RPMI8226 (cell line): ENCODE measurements at regions not wholly inside any gene's neighbourhood (a gene's known extent, or its start where the extent isn't known, plus 50 kb on each side); places are given as distances from the start of the nearest gene placed in this dataset.
"Not testable (repeated sequence)": the region's sequence is repeated elsewhere in the genome, so short reads cannot be mapped to it uniquely, and the experiment has no call there.

Experiments
- DNase-seq: peaks from one replicate; pipeline ENCODE4 v3.0.0-alpha.2; 2015

DNA sequence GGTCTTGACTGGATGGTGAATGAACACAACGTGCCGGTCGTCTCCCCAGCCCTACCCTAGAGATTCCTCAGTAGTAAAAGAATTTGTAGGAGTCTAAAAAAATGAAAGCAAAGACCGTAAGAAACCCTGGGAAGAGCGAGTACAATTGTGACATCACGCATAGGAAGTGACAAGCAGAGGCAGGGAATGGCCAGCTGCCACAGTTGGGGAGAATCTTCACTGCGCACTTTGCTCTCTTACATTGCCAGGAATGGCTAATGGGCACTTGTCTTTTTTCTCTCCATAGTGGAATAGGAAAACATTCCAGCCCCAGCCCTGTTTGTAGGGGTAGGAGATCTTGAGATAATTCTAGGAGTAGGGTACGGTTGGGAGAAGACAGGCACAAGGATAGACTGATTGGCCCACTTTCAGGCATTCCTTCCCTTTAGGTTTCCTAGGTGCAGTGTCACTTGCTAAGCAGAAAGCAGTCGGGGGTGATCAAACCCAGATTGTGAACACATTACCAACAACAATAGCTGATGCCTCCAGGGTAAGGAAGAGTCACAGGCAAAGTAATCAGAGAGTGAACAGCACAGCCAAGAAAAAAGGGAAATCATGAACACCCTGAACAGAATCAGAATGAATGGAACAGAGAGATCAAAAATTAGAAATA, 302.7 kb downstream of the MAN2A1 start:
- no peak for DNase-seq

DNA sequence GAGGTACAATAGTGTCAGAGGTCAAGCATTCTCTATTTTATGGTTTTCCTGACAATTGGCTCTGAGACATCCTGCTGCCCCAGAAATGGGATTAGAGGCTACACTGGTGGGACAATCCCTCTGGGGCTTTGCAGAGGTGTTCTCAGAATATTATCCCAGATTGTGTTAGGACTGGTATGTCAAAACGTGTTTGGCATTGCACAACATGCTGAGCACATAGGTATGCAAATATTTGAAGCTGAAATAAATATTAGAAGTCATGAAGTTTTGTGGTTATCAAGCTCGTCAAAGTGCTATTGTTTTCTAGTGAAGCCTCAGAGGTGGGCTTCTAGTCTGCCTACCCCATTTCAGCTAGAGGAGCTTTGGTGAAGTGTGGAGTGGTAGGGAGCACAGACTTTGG, 304.4 kb downstream of the MAN2A1 start:
- no peak for DNase-seq

DNA sequence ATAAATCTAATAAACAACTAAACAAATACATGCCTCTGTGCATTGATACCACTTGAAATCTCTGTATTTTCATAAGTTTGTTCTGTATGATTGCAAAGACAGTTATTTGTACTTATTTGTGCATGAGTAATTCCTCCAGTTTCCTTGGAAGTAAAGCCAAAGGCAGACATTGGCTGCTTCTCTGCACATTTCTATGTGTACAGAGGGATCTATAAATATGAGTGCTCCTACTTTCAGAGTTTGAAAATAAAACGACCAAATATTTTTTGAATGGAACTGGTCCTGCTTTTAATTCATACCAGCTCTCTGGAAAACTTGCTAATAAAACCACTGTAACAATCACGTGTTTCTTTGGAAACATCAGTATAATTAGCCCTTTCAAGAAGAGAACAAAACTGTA, 306.5 kb downstream of the MAN2A1 start:
- no peak for DNase-seq

DNA sequence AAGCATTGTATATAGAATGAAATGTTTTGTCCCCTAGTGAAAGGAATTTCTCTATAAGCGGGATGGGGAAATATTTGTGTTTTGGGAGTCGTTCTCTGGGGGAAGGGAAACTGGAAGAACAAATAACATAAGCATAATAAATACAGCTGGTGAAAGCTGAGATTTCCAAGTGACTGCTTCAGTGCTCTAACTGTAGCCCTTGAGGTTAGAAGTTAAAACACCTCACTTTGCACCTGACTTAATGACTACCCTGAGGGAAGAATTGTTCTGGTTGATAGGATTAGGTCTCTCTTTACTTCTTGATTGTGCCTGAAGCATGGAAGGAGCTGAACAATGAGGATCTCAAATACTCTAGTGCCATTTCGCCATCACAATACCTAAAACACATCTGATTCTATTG, 307.4 kb downstream of the MAN2A1 start:
- DNase-seq = no peak

DNA sequence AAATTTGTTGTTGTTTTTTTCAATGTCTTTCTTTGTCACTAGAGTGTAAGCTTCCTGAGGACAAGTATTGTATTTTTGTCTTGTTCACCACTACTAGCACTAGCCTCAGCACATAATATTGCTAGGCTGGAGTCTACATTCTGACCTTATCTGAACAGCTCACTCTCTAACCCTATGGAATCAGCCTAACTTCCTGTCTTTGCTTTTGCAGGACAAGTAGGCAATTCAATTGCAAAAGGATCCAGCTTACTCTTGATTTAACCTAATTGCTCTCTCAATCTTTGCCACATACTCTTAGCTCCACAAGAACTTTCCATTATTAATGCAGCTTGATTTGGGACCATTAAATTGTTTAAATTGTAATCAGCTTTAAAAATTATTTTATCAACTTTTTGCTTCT, 308.5 kb downstream of the MAN2A1 start:
- no peak for DNase-seq

DNA sequence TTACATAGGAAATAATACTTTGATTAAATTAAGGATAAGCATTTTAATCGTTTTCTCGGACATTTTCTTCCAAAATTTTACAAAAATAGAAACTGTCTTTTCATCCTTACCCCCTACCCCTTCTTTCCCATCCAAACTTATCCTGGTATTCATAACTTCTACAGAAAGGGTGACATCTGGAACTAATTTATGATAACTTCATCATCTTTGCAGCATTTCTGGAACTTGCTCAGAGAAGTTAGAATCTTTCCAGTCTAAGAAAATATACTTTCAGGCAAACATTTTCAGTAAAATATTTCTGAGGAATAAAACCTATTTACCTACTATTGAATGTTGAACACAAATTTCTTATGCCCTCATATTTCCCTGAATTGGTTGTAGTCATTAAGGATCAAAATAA, 309.0 kb downstream of the MAN2A1 start:
- no peak for DNase-seq

DNA sequence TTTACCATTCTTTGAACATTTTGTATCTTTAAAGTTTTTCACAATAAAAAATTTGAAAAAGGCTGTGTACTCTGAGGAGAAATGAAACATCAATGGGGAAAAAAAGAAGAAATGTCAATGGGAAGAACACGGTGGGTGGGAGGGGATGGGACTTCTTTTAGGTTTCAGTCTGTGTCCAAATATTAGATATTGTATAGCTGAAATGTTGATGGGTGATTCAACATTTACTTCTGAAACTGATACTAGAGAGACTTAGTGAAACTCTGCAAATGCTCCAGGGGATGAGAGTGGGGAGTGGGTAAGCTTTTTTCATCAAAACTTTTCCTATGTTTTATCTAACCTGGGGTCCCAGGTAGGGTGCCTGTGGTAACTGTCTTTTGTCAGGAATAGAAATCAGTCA, 311.9 kb downstream of the MAN2A1 start:
- DNase-seq = no peak

DNA sequence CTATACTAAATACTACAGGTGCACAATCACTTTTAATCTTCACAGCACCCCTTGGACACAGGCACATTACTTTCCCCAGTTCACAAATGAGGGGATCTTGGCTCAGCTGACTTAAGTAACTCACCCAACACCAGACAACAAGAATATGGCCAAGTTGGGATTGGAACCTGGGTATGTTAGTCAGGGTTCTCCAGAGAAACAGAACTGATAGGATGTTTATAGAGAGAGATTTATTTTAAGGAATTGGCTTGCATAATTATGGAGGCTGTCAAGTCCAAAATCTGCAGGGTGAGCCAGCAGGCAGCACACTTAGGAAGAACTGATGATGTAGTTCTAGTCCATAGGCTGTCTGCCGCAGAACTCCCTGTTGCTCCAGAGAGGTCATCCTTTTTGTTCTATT, 312.9 kb downstream of the MAN2A1 start:
- no peak for DNase-seq

DNA sequence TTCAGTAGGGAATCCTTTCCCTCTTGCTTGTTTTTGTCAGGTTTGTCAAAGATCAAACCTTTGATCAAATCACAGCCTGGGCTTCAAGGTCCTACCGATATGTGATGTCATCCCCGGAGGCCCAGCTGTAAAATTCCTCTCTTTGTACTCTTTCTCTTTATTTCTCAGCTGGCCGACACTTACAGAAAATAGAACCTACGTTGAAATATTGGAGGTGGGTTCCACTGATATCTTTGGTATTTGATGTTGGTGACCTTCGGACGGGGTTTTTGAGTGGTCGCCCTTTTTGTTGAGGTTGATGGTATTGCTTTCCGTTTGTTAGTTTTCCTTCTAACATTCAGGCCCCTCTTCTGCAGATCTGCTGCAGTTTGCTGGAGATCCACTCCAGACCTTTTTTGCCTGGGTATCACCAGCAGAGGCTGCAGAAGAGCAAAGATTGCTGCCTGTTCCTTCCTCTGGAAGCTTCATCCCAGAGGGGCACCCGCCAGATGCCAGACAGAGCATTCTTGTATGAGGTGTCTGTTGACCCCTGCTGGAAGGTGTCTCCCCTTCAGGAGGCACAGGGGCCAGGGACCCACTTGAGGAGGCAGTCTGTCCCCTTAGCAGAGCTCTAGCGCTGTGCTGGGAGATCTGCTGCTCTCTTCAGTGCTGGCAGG, 316.3 kb downstream of the MAN2A1 start:
- DNase-seq = not testable (repeated sequence)

DNA sequence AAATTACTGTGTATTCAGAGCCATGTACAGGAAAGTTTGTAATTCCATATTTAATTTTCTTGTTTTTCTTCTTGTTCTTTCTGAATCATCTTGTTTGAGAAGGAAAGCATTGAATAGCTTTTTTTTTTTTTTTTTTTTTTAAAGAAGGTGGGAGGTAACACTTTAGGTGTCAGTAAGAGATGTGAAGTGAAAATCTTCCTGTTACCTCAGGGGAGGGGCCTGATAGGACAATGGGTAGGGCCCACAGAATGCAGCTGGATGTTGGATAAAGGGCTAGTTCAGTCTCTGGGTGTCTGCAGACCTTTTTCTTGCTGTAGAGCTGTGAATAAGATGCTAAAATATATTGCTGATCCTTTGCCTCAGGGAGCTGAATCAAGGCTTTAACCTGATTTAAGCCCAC, 317.4 kb downstream of the MAN2A1 start:
- DNase-seq = no peak

DNA sequence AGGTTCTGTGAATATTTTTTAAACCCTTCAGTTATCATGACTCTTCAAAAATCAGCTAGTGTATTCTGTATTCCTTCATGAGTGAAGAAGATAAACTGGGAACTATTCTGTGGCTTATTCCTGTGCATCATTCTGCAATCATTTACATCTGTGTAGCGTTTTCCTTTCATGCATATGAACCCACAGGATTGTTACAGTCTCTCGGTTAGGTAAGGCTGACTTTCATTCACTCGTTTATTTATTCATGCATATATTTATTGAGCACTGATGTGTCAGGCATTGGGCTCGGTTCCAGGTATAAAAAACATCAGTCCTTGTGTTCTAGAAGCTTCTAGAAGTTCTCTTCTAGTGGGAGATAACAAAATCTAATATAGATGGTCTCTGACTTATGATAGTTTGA, 318.4 kb downstream of the MAN2A1 start:
- DNase-seq = no peak

DNA sequence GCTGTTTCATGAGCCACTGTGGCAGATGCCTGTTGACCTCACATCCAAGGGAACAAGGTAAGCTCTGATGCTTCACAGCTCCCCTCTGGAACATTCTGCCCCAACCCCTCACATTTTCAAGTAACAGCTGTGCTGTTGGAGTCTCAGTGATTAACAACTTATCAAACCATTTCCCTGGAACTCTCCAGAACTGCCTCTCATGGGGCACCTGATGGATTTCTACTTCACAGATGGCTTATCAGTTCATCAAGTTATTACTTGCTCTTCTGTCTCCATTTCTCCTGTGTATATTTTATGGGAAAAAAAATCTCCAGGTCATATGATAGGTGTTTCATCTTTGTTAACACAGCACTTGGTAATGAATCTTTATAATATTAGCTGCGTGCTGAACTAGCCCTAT, 322.4 kb downstream of the MAN2A1 start:
- no peak for DNase-seq

DNA sequence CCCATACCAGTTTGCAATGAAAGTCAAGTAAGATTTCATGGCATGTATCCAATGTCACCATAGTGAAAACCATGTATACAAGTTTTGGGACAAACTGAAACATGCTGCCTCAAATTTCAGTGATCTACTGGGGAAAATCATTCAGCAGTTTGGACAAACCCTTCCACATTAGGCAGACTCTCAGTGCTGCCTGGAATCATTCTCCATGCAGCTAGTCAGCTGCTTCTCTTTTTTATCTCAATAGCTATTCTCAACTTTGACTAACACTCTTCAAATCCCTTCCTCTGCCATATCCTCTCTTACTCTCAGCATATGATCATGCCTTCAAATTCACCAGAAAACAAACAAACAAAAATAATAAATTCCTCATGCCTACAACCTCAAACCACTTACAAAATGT, 323.3 kb downstream of the MAN2A1 start:
- no peak for DNase-seq

DNA sequence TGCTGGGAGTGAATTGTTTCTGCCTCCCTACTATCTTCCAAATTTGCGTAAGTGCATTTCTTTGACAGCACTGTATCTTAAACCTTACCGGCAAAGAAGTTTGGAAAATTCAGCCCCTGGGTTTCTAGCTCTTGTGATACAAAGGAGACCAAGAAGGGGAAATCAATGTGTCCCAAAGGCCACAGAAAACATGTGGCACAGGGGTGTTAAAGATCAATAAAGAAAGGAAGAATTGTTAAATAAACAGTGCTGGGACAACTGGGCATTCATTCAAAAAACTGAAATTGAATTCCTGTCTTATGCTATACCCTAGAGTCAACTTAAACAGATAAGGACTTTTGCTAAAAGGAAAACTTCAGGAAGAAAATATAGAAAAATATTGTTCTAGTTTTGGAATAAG, 328.1 kb downstream of the MAN2A1 start:
- no peak for DNase-seq

DNA sequence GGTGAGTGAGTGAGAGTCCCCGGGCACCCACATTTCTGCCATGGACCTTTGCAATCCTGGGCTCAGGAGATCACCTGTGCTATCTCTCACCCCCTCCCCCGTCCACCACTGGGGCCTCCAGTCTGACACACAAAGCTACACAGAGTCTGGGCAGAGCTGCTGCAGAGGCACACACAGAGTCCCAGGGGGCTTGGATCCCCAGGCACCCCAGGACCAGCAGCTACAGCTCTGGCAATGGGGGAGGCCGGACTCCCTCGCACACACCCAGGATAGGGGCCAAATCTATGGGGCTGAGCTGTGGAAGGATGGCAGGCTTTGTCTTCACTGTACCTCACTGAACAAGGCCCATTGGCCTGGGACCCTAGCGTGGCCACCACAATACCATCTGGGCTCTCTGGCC, 328.8 kb downstream of the MAN2A1 start:
- no peak for DNase-seq

DNA sequence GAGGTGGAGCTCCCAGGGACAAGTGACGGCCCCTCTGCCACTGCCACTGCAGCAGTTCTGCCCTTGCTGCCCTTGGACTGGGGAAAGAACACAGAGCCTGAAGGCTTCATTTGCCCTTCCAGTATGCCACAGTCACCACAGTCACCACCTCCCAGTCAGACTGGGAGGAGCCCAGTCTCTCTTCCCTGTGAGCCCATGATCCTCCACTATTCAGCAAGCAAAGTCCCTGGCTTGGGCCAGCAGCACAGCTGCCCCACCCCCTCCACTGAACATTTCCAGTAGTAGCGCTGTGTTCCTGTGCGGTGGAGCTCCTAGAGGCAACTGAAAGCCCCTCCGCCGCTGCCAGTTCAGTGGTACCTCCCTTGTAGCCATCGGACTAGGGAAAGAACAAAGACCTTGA, 329.4 kb downstream of the MAN2A1 start:
- no peak for DNase-seq

DNA sequence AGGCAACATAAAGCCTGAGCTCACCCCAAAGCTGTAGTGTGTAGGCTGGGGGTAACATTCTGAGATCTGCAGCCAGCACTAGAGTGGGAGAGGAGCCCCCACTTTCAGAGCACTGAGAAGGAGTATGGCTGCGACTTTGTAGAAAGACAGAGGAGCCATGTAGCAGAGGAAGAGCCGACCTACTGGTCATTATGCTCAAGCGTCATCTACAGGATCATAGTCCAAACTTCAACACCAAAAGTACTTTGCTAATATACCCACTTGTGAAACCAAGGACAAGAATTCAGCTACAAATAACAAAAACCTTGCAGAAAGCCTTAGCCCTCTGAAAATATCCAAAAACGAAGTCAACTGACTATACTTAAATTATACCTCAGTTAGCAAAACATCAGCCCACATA, 330.1 kb downstream of the MAN2A1 start:
- DNase-seq = no peak

DNA sequence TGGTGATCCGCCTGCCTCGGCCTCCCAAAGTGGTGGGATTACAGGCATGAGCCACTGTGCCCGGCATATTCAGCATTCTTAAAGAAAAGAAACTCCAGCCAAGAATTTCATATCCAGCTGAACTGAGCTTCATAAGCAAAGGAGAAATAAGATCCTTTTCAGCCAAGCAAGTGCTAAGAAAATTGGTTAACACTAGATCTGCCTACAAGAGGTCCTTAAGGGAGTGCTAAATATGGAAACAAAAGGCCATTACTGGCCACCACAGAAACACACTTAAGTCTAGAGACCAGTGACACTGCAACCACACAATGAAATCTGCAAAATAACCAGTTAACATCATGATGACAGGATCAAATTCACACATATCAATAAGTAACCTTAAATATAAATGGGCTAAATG, 331.5 kb downstream of the MAN2A1 start:
- no peak for DNase-seq

DNA sequence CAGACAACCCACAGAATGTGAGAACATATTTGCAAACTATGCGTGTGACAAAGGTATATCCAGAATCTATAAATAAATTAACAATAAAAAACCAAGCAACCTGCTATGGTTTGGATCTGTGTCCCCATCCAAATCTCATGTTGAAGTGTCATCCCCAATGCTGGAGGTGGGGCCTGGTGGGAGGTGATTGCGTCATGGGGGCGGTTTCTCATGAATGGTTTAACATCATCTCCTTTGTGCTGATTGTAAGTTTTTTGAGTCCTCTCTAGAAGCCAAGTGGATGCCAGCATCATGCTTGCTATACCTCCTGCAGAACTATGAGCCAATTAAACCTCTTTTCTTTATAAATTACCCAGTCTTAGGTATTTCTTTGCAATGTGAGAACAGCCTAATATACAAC, 335.4 kb downstream of the MAN2A1 start:
- no peak for DNase-seq

DNA sequence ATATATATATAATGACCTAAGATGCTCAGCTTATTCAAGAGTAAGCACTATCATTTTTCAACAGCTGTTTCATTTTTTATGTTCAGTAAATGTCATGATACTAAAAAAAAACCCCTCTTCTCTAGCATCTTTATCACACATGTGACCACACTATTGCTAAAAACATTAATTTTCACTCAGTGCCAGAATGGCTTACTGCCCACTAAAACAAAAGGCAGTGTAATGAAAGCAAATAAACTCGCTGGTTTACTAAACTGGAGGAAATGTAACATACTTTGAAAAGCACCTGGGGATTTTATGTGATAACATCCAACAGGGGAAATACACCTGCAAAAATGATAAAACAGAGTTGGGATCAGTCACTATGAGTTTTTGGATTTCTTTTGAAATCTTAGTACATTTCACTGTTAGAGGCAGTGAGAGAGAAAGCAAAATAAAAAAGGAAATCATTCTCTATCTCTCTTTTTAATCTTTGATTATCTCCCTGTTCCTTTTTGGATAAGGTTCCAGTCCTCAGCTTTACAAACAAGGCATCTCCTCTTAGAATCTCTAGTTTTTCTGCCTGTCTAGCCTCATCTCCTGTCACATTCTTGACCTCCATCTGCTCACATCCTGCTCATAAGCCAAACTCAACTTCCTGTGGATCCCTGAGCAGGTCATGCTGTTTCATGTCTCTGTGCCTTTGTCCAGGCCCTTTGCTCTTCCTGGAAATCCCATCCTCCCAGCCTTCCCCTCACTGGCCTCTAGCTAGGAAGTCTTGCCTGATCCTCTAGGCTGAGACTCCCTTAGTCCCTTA, 338.0 kb downstream of the MAN2A1 start:
- DNase-seq = no peak

DNA sequence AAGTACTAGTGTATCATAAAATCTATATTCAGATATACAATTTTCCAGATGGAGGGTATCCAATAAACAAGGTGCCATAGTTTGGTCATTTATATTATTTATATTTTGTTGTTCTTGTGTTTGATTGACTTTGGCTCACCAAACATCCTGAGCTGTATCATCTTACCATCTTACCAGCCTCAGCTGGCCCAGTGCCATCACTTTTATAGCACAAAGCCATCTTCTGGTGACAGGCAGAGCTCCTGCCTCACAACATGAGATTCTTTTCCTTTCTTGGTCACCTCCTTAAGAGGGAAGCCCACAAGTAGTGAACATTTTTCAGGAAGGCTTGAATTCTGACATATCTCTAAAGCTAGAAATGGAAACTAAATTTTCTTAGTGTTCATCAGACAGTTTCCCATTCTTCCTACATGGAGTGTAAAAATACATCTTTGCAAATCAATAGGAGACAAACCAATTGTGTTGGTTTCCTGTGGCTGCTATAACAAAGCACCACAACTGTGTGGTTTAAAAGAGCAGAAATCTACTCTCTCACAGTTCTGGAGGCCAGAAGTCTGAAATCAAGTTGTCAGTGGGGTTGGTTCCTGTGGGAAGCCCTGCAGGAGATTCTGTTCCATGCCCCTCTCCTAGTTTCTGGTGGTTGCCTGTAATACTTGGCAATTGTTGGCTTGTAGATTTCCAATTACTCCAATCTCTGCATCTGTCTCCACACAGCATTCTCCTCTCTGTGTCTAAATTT, 341.8 kb downstream of the MAN2A1 start:
- DNase-seq = peak; percentile 49

DNA sequence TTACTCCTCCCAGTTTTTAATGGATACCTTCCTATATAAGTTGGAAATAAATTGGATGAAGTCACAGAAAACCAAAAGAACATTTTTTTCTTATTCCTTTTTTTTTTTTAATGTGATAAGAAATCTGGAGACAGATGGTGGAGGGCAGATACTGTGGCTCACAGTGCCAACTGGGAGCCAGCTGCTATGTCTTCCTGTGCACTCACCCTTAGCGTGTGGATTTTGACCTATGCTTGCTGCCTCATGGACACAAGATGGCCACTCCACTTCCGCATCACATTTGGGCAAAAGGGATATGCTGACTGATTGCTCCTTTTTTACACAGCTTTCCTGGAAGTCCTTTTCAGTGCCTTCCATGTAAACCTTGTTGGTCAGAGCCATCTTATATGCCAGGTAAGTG, 342.6 kb downstream of the MAN2A1 start:
- DNase-seq = no peak

DNA sequence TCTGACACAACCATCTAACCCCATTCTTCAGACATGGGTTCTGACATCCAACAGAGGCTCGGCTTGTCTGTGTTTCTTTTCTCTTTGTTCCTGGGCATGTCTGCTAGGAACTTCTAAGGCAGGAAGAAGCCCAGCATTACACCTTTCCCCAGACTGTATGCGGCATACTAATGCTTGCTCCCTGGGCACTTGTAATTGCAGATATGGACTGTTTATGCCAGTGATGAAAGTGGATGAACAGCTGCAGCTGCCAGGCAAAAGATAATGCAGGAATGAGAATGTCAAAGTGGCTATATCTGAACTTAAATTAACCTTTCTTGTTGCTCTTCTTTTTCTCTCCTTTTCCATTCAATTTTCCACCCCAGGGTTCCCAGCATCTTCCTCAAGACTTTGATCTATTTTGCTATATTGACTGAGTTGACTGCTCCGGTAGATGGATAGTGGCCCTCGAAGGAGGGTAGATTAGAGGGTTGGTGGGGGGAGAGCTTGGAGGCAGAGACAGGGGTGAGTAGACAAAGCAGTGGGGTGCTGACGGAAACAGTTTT, 344.4 kb downstream of the MAN2A1 start:
- DNase-seq = no peak
